ENCODE measurements at regions not wholly inside any gene's neighbourhood (a gene's known extent, or its start where the extent isn't known, plus 50 kb on each side); places are given as distances from the start of the nearest gene placed in this dataset.

GRCh38 chr2:238967031-238967977 lies 119.4 kb downstream of the TWIST2 start:
- DNase-seq (ENCODE audit: low spot score), result no peak
- H3K4me3 ChIP-seq, result no peak overlapping the region
- no peaks in the 10 kb centered on the region for H3K9me3 ChIP-seq
- H3K27ac ChIP-seq, result no peak overlapping the region
- no peaks in the 10 kb centered on the region for H3K36me3 ChIP-seq
- TF ChIP-seq CTCF (IDR thresholded peaks at IDR 0.05), result no peak
- no peaks in the 10 kb centered on the region for H3K4me1 ChIP-seq
- H3K27me3 ChIP-seq, result no peaks in the 10 kb centered on the region

GRCh38 chr2:238967978-238968360 lies 120.1 kb downstream of the TWIST2 start:
- H3K36me3 ChIP-seq, result no peaks in the 10 kb centered on the region
- TF ChIP-seq CTCF (IDR thresholded peaks at IDR 0.05), result no peak
- no peak overlapping the region for H3K4me3 ChIP-seq
- H3K27ac ChIP-seq, result no peak overlapping the region
- no peaks in the 10 kb centered on the region for H3K4me1 ChIP-seq
- no peaks in the 10 kb centered on the region for H3K27me3 ChIP-seq
- DNase-seq (ENCODE audit: low spot score), result no peak
- no peaks in the 10 kb centered on the region for H3K9me3 ChIP-seq

GRCh38 chr2:238968616-238969384 lies 120.9 kb downstream of the TWIST2 start:
- TF ChIP-seq CTCF (IDR thresholded peaks at IDR 0.05), result no peak
- Histone ChIP-seq H3K36me3 (no peaks in the 10 kb centered on the region), H3K27me3 (no peaks in the 10 kb centered on the region), H3K4me3 (no peak overlapping the region), H3K9me3 (no peaks in the 10 kb centered on the region), H3K27ac (no peak overlapping the region), H3K4me1 (no peaks in the 10 kb centered on the region)
- no peak for DNase-seq (ENCODE audit: low spot score)

- Histone ChIP-seq H3K4me1 (no peaks in the 10 kb centered on the region), H3K4me3 (no peak overlapping the region), H3K36me3 (no peaks in the 10 kb centered on the region), H3K27me3 (no peaks in the 10 kb centered on the region), H3K9me3 (no peaks in the 10 kb centered on the region), H3K27ac (no peak overlapping the region)
- no peak for TF ChIP-seq CTCF (IDR thresholded peaks at IDR 0.05)
- DNase-seq (ENCODE audit: low spot score), result no peak
These were observed 122.0 kb downstream of the TWIST2 start for GRCh38 chr2:238969857-238970256.

- DNase-seq (ENCODE audit: low spot score), result no peak
- Histone ChIP-seq H3K27me3 (no peaks in the 10 kb centered on the region), H3K27ac (no peak overlapping the region), H3K4me1 (no peaks in the 10 kb centered on the region), H3K36me3 (no peaks in the 10 kb centered on the region), H3K4me3 (no peak overlapping the region), H3K9me3 (peaks cover 0 to 6% of the 10 kb centered on the region in 2 donors)
- peak; percentile 94 to 99 for TF ChIP-seq CTCF (IDR thresholded peaks at IDR 0.05)
These were observed 122.7 kb downstream of the TWIST2 start for GRCh38 chr2:238970553-238971081.
